GM12874 (cell line): ENCODE measurements at regions not wholly inside any gene's neighbourhood (a gene's known extent, or its start where the extent isn't known, plus 50 kb on each side); places are given as distances from the start of the nearest gene placed in this dataset.

Source experiments
- CTCF ChIP-seq: IDR thresholded peaks from 2 replicates; pipeline ENCODE4 v1.5.1; 2011; ENCODE audit warnings: low read depth, mild to moderate bottlenecking, control low read depth, low read length, moderate library complexity; ENCODE audit not compliant: insufficient read depth

- TF ChIP-seq CTCF, result no peak
Observed at GRCh38 chr3:132784502-132785025, 62.4 kb upstream of the NPHP3 start.

GRCh38 chr3:132783152-132783551, 60.9 kb upstream of the NPHP3 start:
- no peak for TF ChIP-seq CTCF

- no peak for TF ChIP-seq CTCF
Observed at GRCh38 chr3:132781922-132782321, 59.7 kb upstream of the NPHP3 start.

GRCh38 chr3:132777171-132777570, 55.0 kb upstream of the NPHP3 start:
- TF ChIP-seq CTCF, result no peak

GRCh38 chr3:132773071-132773619, 50.9 kb upstream of the NPHP3 start:
- no peak for TF ChIP-seq CTCF

GRCh38 chr3:132772252-132772651, 50.0 kb upstream of the NPHP3 start:
- TF ChIP-seq CTCF, result no peak
